AG04450 (cell line): ENCODE measurements at regions not wholly inside any gene's neighbourhood (a gene's known extent, or its start where the extent isn't known, plus 50 kb on each side); places are given as distances from the start of the nearest gene placed in this dataset.

Source experiments
- CTCF ChIA-PET: fragments of 300-600, 350-600 bp; formaldehyde crosslinking; extraction: SDS; loops from one replicate; lab custom pipeline; 2022; ENCODE audit warnings: antibody characterized with exemption, inconsistent platforms; lab: Charles Lee
- POLR2A ChIA-PET: fragments of 350-600 bp; formaldehyde crosslinking; extraction: SDS; loops from one replicate; lab custom pipeline; 2021; ENCODE audit warnings: antibody characterized with exemption, inconsistent platforms; lab: Yijun Ruan, JAX
- DNase-seq: peaks from one replicate; pipeline ENCODE4 v3.0.0-alpha.2; 2011; ENCODE audit warnings: low read depth, low spot score
- H3K27ac ChIP-seq: one replicate; pipeline ENCODE4 v1.5.1; 2012; ENCODE audit warnings: low read depth, low read length, control low read depth
- H3K27me3 ChIP-seq: one replicate; pipeline ENCODE4 v1.6.0; 2012; ENCODE audit warnings: low read length; ENCODE audit not compliant: control insufficient read depth, insufficient read depth
- H3K4me3 ChIP-seq: 2 replicates; pipeline ENCODE4 v1.5.1; 2011; ENCODE audit warnings: mild to moderate bottlenecking, low read depth, low read length, control low read depth
- H3K9me3 ChIP-seq: 2 replicates; pipeline ENCODE4 v1.5.1; 2012; ENCODE audit warnings: low read length; ENCODE audit not compliant: control insufficient read depth, insufficient read depth
- CTCF ChIP-seq: IDR thresholded peaks from 2 replicates; pipeline ENCODE4 v1.5.1; 2011; ENCODE audit warnings: low read depth, low read length, control low read depth, inconsistent platforms

- H3K27ac ChIP-seq, result no peak overlapping the region
- TF ChIP-seq CTCF, result no peak
- CTCF ChIA-PET, result no interaction called here
Observed at GRCh38 chr1:239436286-239436685, 49.9 kb downstream of the CHRM3 start.

GRCh38 chr1:239437822-239438221 lies 51.5 kb downstream of the CHRM3 start:
- H3K27ac ChIP-seq, result no peak overlapping the region
- H3K4me3 ChIP-seq, result no peak overlapping the region
- CTCF ChIA-PET, result no interaction called here
- DNase-seq, result no peak
- no peak for TF ChIP-seq CTCF
- POLR2A ChIA-PET, result no interaction called here
- peaks cover 3% of the 10 kb centered on the region for H3K9me3 ChIP-seq
- H3K27me3 ChIP-seq, result no peaks in the 10 kb centered on the region

More at GRCh38 chr1:239436286-239436685, 49.9 kb downstream of the CHRM3 start:
- POLR2A ChIA-PET, result no interaction called here
- H3K4me3 ChIP-seq, result no peak overlapping the region
- no peak for DNase-seq
- peaks cover 3% of the 10 kb centered on the region for H3K9me3 ChIP-seq
- no peaks in the 10 kb centered on the region for H3K27me3 ChIP-seq

DNA sequence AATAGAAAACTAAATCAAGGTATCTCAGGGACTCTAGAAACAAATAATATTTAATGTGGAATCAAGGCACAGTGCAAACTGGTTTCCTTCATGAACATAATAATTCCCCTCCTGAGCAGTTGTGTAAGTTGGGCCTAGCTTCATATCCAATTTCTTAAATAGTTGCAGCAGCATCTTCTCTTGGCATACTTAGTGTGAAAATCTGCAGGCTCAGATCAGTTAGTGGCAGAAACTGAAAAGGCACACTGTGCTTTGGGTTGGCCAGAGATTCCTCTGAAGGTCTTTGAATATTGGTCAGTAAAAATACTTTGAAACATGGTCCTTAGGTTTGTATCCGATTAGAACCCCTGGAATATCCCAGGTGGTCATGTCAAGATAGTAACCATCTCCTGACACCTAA lies 52.5 kb downstream of the CHRM3 start:
- Histone ChIP-seq H3K27ac (no peak overlapping the region), H3K27me3 (no peaks in the 10 kb centered on the region), H3K4me3 (no peak overlapping the region), H3K9me3 (peaks cover 3% of the 10 kb centered on the region)
- ChIA-PET POLR2A (no interaction called here), CTCF (interaction anchor here (0.5 kb wide), 1 partner anchor 521 kb away, joined by 3 read pairs; no protein-coding TSS in a partner anchor)
- no peak for TF ChIP-seq CTCF
- DNase-seq, result no peak

DNA sequence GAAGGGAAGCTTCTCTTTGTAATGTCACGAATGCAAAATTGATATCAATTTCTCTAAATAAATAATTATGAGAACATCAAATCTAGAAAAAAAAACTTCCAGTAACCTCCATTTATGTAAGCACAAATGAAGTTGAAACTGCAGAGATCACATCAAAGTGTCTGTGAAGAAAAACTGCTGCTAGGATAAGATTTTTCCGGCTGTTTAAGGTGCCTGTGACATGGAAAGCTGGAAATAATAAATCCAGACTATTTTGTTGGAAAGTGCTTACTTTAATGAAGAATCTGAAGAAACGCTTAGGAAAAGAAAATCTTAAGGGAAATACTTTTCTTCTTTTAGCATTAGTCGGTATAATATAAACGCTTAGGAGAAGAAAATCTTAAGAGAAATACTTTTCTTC lies 57.0 kb downstream of the CHRM3 start:
- ChIA-PET POLR2A (no interaction called here), CTCF (no interaction called here)
- Histone ChIP-seq H3K4me3 (no peak overlapping the region), H3K27ac (no peak overlapping the region), H3K27me3 (no peaks in the 10 kb centered on the region), H3K9me3 (0 out of 2 replicates have a peak, but pooled peaks cover 3% of the 10 kb centered on the region)
- TF ChIP-seq CTCF, result no peak
- no peak for DNase-seq

- Histone ChIP-seq H3K9me3 (peaks cover 10% of the 10 kb centered on the region; the same call in 1 of the 2 replicates), H3K27ac (no peak overlapping the region), H3K4me3 (no peak overlapping the region), H3K27me3 (no peaks in the 10 kb centered on the region)
- DNase-seq, result no peak
- ChIA-PET CTCF (no interaction called here), POLR2A (no interaction called here)
- no peak for TF ChIP-seq CTCF
Observed at GRCh38 chr1:239446611-239447010, 60.2 kb downstream of the CHRM3 start.
